Transverse colon (tissue), 4 donors: ENCODE measurements at regions not wholly inside any gene's neighbourhood (a gene's known extent, or its start where the extent isn't known, plus 50 kb on each side); places are given as distances from the start of the nearest gene placed in this dataset.

Source experiments
- DNase-seq: peaks from one replicate; pipeline ENCODE4 v3.0.0-alpha.2; 2019
- H3K27ac ChIP-seq, 4 donors: fragments of 200-600 bp; sonication (generic); 2 replicates each; pipeline ENCODE4 v1.5.1; 2016 to 2018; ENCODE audit warnings: inconsistent platforms in 4 of 4
- H3K27me3 ChIP-seq: fragments of 200-600 bp; sonication (generic); 2 replicates; pipeline ENCODE4 v1.5.1; 2017; ENCODE audit warnings: inconsistent platforms
- H3K36me3 ChIP-seq, 4 donors: fragments of 200-600 bp; sonication (generic); 2 replicates each; pipeline ENCODE4 v1.5.1; 2017 to 2019; ENCODE audit warnings: inconsistent platforms in 4 of 4
- H3K4me1 ChIP-seq, 4 donors: fragments of 200-600 bp; sonication (generic); 2 replicates each; pipeline ENCODE4 v1.5.1; 2017 to 2020; ENCODE audit warnings: inconsistent platforms in 4 of 4
- H3K4me3 ChIP-seq, 4 donors: fragments of 200-600 bp; sonication (generic); 1 replicate in 1 of 4; 2 replicates in 3 of 4; pipeline versions ENCODE4 v1.5.1 to v1.6.1; 2017 to 2019; ENCODE audit warnings: inconsistent platforms in 4 of 4
- H3K9me3 ChIP-seq, 2 donors: fragments of 200-600 bp; sonication (generic); 2 replicates each; pipeline ENCODE4 v1.5.1; 2017 to 2019; ENCODE audit warnings: inconsistent platforms in 2 of 2
- CTCF ChIP-seq, 5 experiments: fragments of 200-600 bp in 3 of 5; fragments of 450-650 bp in 2 of 5; sonication (generic) in 3 of 5; IDR thresholded peaks; 1 replicate in 2 of 5; 2 replicates in 3 of 5; pipeline ENCODE4 v1.5.1; 2016 to 2017; ENCODE audit warnings: antibody characterized with exemption in 5 of 5, inconsistent platforms in 3 of 5, mild to moderate bottlenecking in 2 of 5, moderate library complexity in 1 of 5
- EP300 ChIP-seq: sonication (generic); formaldehyde crosslinking; IDR thresholded peaks from one replicate; pipeline ENCODE4 v1.6.1; 2017; ENCODE audit warnings: antibody characterized with exemption, low read depth
- POLR2A ChIP-seq: fragments of 450-650 bp; IDR thresholded peaks from one replicate; pipeline ENCODE4 v1.6.1; 2016; ENCODE audit warnings: antibody characterized with exemption, mild to moderate bottlenecking, moderate library complexity
- POLR2AphosphoS5 ChIP-seq, 3 donors: sonication (generic); formaldehyde crosslinking; IDR thresholded peaks; one replicate each; pipeline ENCODE4 v1.6.1; 2016; ENCODE audit warnings: antibody characterized with exemption in 3 of 3
- WGBS, 2 donors: methylation state at CpG; one replicate each; pipeline ENCODE4 v1.1.5; 2018; ENCODE audit warnings: low coverage in 1 of 2; 5-methylcytosine and 5-hydroxymethylcytosine counted together
- in situ Hi-C, 4 donors: fragments of 200-750 bp; cut with MboI; loops; one replicate each; pipeline versions ENCODE4 v1.15.0 to v1.15.1; 2017; ENCODE audit warnings: low sequenced_read_pairs in 3 of 4, low pct_ligation_motif_present in 1 of 4, low pct_unique_long_range_greater_than_20kb in 1 of 4
- intact Hi-C: fragments of 100-400 bp; cut with DNase I; formaldehyde crosslinking; loops from one replicate; pipeline ENCODE4 v1.15.1; 2023; ENCODE audit warnings: low total_unique reads

GRCh38 chr22:49042066-49042465 lies 785.6 kb downstream of the BRD1 start:
- in situ Hi-C loops = no loop called here
- WGBS, 2 donors = 78 to 83% methylated on average over 3 to 6 of the region's 6 CpGs
- H3K36me3 ChIP-seq = no peaks in the 10 kb centered on the region
- H3K27ac ChIP-seq = no peak overlapping the region
- TF ChIP-seq POLR2A = no peak
- TF ChIP-seq POLR2AphosphoS5 (IDR thresholded peaks at IDR 0.05) = no peak
- no peak for TF ChIP-seq EP300
- no peak for TF ChIP-seq CTCF (IDR thresholded peaks at IDR 0.05)
- H3K4me1 ChIP-seq = no peaks in the 10 kb centered on the region
- H3K9me3 ChIP-seq = no peaks in the 10 kb centered on the region
- DNase-seq = no peak
- intact Hi-C loops = no loop called here
- H3K27me3 ChIP-seq = no peaks in the 10 kb centered on the region
- no peak overlapping the region for H3K4me3 ChIP-seq

- in situ Hi-C loops (no loop called here), intact Hi-C loops (no loop called here)
- H3K27ac ChIP-seq = no peak overlapping the region
- no peaks in the 10 kb centered on the region for H3K36me3 ChIP-seq
- H3K27me3 ChIP-seq = no peaks in the 10 kb centered on the region
- TF ChIP-seq POLR2A = no peak
- no peak for TF ChIP-seq EP300
- no peak for TF ChIP-seq CTCF (IDR thresholded peaks at IDR 0.05)
- no peak for TF ChIP-seq POLR2AphosphoS5 (IDR thresholded peaks at IDR 0.05)
- no peaks in the 10 kb centered on the region for H3K9me3 ChIP-seq
- H3K4me3 ChIP-seq = no peak overlapping the region
- no peaks in the 10 kb centered on the region for H3K4me1 ChIP-seq
- DNase-seq = no peak
- WGBS, 2 donors = 88% methylated on average over 20 of the region's 20 CpGs; no CpG with 5 or more reads in 1 of the 2 donors
Observed at GRCh38 chr22:49040754-49041467, 786.8 kb downstream of the BRD1 start.

GRCh38 chr22:49040111-49040510 lies 787.6 kb downstream of the BRD1 start:
- Histone ChIP-seq H3K4me3 (no peak overlapping the region), H3K27me3 (no peaks in the 10 kb centered on the region), H3K9me3 (no peaks in the 10 kb centered on the region), H3K36me3 (no peaks in the 10 kb centered on the region), H3K4me1 (no peaks in the 10 kb centered on the region), H3K27ac (no peak overlapping the region)
- TF ChIP-seq EP300 = no peak
- TF ChIP-seq POLR2A = no peak
- WGBS, 2 donors = 71% methylated on average over 8 of the region's 8 CpGs; no CpG with 5 or more reads in 1 of the 2 donors
- intact Hi-C loops (no loop called here), in situ Hi-C loops (no loop called here)
- DNase-seq = no peak

GRCh38 chr22:49039625-49040024 lies 788.0 kb downstream of the BRD1 start:
- H3K4me3 ChIP-seq = no peak overlapping the region
- no peaks in the 10 kb centered on the region for H3K36me3 ChIP-seq
- no peaks in the 10 kb centered on the region for H3K27me3 ChIP-seq
- no peak for TF ChIP-seq POLR2AphosphoS5 (IDR thresholded peaks at IDR 0.05)
- TF ChIP-seq CTCF (IDR thresholded peaks at IDR 0.05) = no peak
- no peak for TF ChIP-seq POLR2A
- no peak overlapping the region for H3K27ac ChIP-seq
- intact Hi-C loops = no loop called here
- 68% methylated on average over 7 of the region's 7 CpGs; no CpG with 5 or more reads in 1 of the 2 donors for WGBS, 2 donors
- H3K9me3 ChIP-seq = no peaks in the 10 kb centered on the region
- H3K4me1 ChIP-seq = no peaks in the 10 kb centered on the region
- no peak for DNase-seq
- in situ Hi-C loops = no loop called here
